ENCODE measurements at regions not wholly inside any gene's neighbourhood (a gene's known extent, or its start where the extent isn't known, plus 50 kb on each side); places are given as distances from the start of the nearest gene placed in this dataset.
"Not testable (repeated sequence)": the region's sequence is repeated elsewhere in the genome, so short reads cannot be mapped to it uniquely, and the experiment has no call there.

GRCh38 chr11:122413677-122414076, 241.8 kb upstream of the UBASH3B start:
- in situ Hi-C loops (cut with HindIII; ENCODE audit: low sequenced_read_pairs): no loop called here

GRCh38 chr11:122412581-122412980, 242.9 kb upstream of the UBASH3B start:
- in situ Hi-C loops (cut with HindIII; ENCODE audit: low sequenced_read_pairs): no loop called here
- DNase-seq (ENCODE audit: low spot score): no peak

More at GRCh38 chr11:122413677-122414076, 241.8 kb upstream of the UBASH3B start:
- no peak for DNase-seq (ENCODE audit: low spot score)

- in situ Hi-C loops (cut with HindIII; ENCODE audit: low sequenced_read_pairs): no loop called here
- no peak for DNase-seq (ENCODE audit: low spot score)
These were observed 249.1 kb upstream of the UBASH3B start for GRCh38 chr11:122406466-122406865.

GRCh38 chr11:122405547-122406341, 249.8 kb upstream of the UBASH3B start:
- in situ Hi-C loops (cut with HindIII; ENCODE audit: low sequenced_read_pairs): no loop called here
- no peak for DNase-seq (ENCODE audit: low spot score)

- in situ Hi-C loops (cut with HindIII; ENCODE audit: low sequenced_read_pairs): no loop called here
- DNase-seq (ENCODE audit: low spot score): no peak
These were observed 251.0 kb upstream of the UBASH3B start for GRCh38 chr11:122404571-122404970.

GRCh38 chr11:122401581-122401980, 253.9 kb upstream of the UBASH3B start:
- DNase-seq (ENCODE audit: low spot score); in situ Hi-C loops (cut with HindIII; ENCODE audit: low sequenced_read_pairs): not testable (repeated sequence)

GRCh38 chr11:122399375-122399774, 256.1 kb upstream of the UBASH3B start:
- in situ Hi-C loops (cut with HindIII; ENCODE audit: low sequenced_read_pairs): no loop called here
- no peak for DNase-seq (ENCODE audit: low spot score)

- in situ Hi-C loops (cut with HindIII; ENCODE audit: low sequenced_read_pairs): no loop called here
These were observed 256.7 kb upstream of the UBASH3B start for GRCh38 chr11:122398851-122399250.

GRCh38 chr11:122398167-122398566, 257.4 kb upstream of the UBASH3B start:
- in situ Hi-C loops (cut with HindIII; ENCODE audit: low sequenced_read_pairs): no loop called here
- DNase-seq (ENCODE audit: low spot score): no peak

More at GRCh38 chr11:122398851-122399250, 256.7 kb upstream of the UBASH3B start:
- DNase-seq (ENCODE audit: low spot score): no peak

GRCh38 chr11:122395282-122395681, 260.2 kb upstream of the UBASH3B start:
- in situ Hi-C loops (cut with HindIII; ENCODE audit: low sequenced_read_pairs): no loop called here
- DNase-seq (ENCODE audit: low spot score): no peak

- in situ Hi-C loops (cut with HindIII; ENCODE audit: low sequenced_read_pairs): no loop called here
- DNase-seq (ENCODE audit: low spot score): peak; percentile 19
These were observed 261.2 kb upstream of the UBASH3B start for GRCh38 chr11:122394313-122394712.

GRCh38 chr11:122393209-122393860, 262.2 kb upstream of the UBASH3B start:
- in situ Hi-C loops (cut with HindIII; ENCODE audit: low sequenced_read_pairs): no loop called here
- DNase-seq (ENCODE audit: low spot score): no peak

GRCh38 chr11:122392508-122392907, 263.0 kb upstream of the UBASH3B start:
- in situ Hi-C loops (cut with HindIII; ENCODE audit: low sequenced_read_pairs): no loop called here
- DNase-seq (ENCODE audit: low spot score): no peak

GRCh38 chr11:122391049-122391448, 264.5 kb upstream of the UBASH3B start:
- no peak for DNase-seq (ENCODE audit: low spot score)
- in situ Hi-C loops (cut with HindIII; ENCODE audit: low sequenced_read_pairs): no loop called here

GRCh38 chr11:122383186-122383585, 267.2 kb upstream of the BLID start:
- no peak for DNase-seq (ENCODE audit: low spot score)
- in situ Hi-C loops (cut with HindIII; ENCODE audit: low sequenced_read_pairs): no loop called here

- in situ Hi-C loops (cut with HindIII; ENCODE audit: low sequenced_read_pairs): no loop called here
- no peak for DNase-seq (ENCODE audit: low spot score)
These were observed 259.8 kb upstream of the BLID start for GRCh38 chr11:122375687-122376399.

GRCh38 chr11:122368796-122369195, 252.8 kb upstream of the BLID start:
- in situ Hi-C loops (cut with HindIII; ENCODE audit: low sequenced_read_pairs): no loop called here
- no peak for DNase-seq (ENCODE audit: low spot score)

GRCh38 chr11:122367809-122368231, 251.8 kb upstream of the BLID start:
- in situ Hi-C loops (cut with HindIII; ENCODE audit: low sequenced_read_pairs): no loop called here
- peak; percentile 9 for DNase-seq (ENCODE audit: low spot score)

- in situ Hi-C loops (cut with HindIII; ENCODE audit: low sequenced_read_pairs): no loop called here
- no peak for DNase-seq (ENCODE audit: low spot score)
These were observed 249.8 kb upstream of the BLID start for GRCh38 chr11:122365610-122366360.

All from G401 (cell line).